ENCODE measurements at regions not wholly inside any gene's neighbourhood (a gene's known extent, or its start where the extent isn't known, plus 50 kb on each side); places are given as distances from the start of the nearest gene placed in this dataset.

DNA sequence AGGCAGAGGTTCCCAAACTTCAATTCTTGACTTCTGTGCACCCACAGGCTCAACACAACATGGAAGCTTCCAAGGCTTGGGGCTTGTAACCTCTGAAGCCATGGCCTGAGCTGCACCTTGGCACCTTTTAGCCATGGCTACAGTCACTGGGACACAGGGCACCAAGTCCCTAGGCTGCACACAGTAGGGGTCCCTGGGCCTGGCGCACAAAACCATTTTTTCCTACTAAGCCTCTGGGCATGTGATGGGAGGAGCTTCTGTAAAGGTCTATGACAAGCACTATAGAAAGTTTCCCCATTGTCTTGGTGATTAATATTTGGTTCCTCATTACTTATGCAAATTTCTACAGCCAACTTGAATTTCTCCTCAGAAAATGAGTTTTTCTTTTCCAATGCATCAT lies 420.9 kb upstream of the GRM3 start:
- no peak overlapping the region for H3K4me3 Mint-ChIP-seq
- no peaks in the 10 kb centered on the region for H3K4me1 Mint-ChIP-seq
- ChIA-PET CTCF (no interaction called here), POLR2A (no interaction called here)
- H3K27ac Mint-ChIP-seq = no peak overlapping the region
- H3K36me3 Mint-ChIP-seq (ENCODE audit: low read depth) = no peaks in the 10 kb centered on the region
- DNase-seq = no peak
- H3K9me3 Mint-ChIP-seq = peaks cover 10% of the 10 kb centered on the region
- H3K27me3 Mint-ChIP-seq = no peaks in the 10 kb centered on the region

DNA sequence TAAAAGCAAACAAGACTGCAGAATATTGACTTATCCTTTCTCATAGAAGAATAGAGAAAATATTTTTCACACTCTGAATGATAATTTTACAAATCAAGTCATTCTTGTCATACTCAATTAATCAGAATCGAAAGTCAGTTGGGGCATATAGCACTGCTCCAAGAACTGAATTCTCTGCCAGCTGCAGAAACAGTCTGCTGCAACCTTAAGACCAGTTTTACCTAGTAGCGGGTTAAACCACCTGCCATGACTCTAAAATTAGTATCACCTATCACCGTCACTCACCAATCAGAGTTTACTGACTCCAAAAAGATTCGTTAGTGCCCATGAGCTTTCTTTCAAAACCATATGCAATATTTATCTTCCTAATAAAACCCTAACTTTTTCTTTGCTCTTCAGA lies 429.0 kb upstream of the GRM3 start:
- H3K27me3 Mint-ChIP-seq = no peaks in the 10 kb centered on the region
- POLR2A ChIA-PET = no interaction called here
- H3K27ac Mint-ChIP-seq = no peak overlapping the region
- H3K4me1 Mint-ChIP-seq = no peaks in the 10 kb centered on the region
- no peak overlapping the region for H3K4me3 Mint-ChIP-seq
- H3K9me3 Mint-ChIP-seq = no peaks in the 10 kb centered on the region
- CTCF ChIA-PET = no interaction called here
- no peaks in the 10 kb centered on the region for H3K36me3 Mint-ChIP-seq (ENCODE audit: low read depth)
- DNase-seq = no peak

DNA sequence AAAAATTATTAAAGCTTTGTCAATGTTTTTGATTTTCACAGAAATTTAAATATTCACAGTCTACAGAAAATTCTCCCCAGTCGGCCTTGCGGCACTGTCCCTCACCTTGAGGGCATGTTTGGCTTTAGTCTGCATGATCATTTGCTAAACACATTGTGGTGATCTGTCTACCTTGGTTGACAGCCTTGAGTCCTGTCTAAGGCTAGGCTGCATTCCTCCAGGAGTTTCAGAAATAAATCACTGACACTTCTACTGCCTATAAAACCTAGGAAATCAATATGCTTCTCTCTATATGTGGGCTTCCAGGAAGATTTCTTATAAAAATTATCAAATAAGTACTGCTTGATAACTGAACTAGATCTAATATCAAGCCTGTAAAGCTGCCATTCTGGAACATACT lies 430.7 kb upstream of the GRM3 start:
- Mint-ChIP-seq H3K4me1 (no peaks in the 10 kb centered on the region), H3K27ac (no peak overlapping the region), H3K27me3 (no peaks in the 10 kb centered on the region), H3K4me3 (no peak overlapping the region), H3K9me3 (no peaks in the 10 kb centered on the region), H3K36me3 (ENCODE audit: low read depth) (no peaks in the 10 kb centered on the region)
- POLR2A ChIA-PET = no interaction called here
- CTCF ChIA-PET = no interaction called here
- DNase-seq = no peak

DNA sequence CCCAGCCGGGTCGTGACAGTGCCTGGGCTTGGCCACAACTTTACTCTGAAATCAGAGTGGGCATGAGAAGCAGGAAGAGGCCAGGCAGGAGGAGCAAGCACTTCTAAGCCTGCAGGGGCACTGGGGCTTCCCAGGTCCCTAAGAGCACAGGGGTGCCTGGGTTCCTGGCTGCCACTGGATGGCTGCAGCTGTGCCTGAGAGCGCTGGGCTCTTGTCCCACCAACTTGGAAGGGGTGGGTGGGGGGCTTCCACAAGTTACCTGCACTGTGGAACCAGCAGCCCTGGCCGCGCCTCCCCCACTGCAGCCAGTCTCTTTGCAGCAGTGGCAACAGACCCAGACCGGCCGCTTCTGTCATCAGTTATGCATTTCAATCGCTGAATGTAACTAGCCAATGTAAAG lies 434.7 kb upstream of the GRM3 start:
- CTCF ChIA-PET = no interaction called here
- H3K9me3 Mint-ChIP-seq = peaks cover 4% of the 10 kb centered on the region
- no peak for DNase-seq
- no peak overlapping the region for H3K27ac Mint-ChIP-seq
- POLR2A ChIA-PET = no interaction called here
- no peak overlapping the region for H3K4me3 Mint-ChIP-seq
- H3K4me1 Mint-ChIP-seq = no peaks in the 10 kb centered on the region
- no peaks in the 10 kb centered on the region for H3K36me3 Mint-ChIP-seq (ENCODE audit: low read depth)
- no peaks in the 10 kb centered on the region for H3K27me3 Mint-ChIP-seq

DNA sequence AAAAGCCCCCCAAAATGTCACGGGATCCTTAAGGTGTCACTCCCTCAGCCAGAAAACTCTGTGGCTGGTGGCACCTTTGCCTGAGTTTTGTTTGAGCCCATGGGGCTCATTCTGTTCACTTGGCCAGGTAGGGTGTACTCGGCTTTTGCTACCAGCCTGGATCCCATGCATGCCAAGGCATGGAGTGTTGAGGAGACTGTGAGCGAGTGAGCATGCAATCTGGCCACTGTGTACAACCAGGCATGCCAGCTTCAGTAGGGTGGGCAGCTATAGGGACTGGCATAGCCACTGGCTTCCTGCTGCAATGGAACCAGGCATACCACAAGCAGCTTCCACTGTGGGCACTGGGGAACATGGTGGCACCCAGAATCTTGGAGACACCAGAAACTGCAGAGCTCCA lies 436.0 kb upstream of the GRM3 start:
- H3K36me3 Mint-ChIP-seq (ENCODE audit: low read depth) = no peaks in the 10 kb centered on the region
- CTCF ChIA-PET = no interaction called here
- no peaks in the 10 kb centered on the region for H3K4me1 Mint-ChIP-seq

DNA sequence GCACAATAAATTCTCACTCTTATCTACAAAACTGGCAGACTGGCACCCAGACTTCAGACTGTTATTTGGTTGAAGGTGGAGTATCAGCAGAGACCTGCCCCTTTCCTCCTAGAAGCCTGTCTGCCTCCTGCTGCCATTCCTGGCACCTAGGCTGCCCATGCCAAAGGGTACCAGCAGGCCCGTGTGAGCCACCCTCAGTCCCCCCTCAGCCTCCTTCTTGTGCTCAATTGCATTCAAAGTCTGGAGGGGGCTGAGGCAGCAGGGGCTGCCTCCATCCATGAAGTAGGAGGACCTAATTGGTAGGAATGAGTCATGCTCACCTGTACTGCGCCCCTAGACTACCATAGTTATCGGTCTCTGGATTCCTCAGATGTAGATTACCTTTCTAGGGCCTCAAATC lies 440.9 kb upstream of the GRM3 start:
- no peak for DNase-seq
- H3K27ac Mint-ChIP-seq = no peak overlapping the region
- H3K4me3 Mint-ChIP-seq = no peak overlapping the region
- no peaks in the 10 kb centered on the region for H3K4me1 Mint-ChIP-seq
- H3K27me3 Mint-ChIP-seq = no peaks in the 10 kb centered on the region
- CTCF ChIA-PET = no interaction called here
- peaks cover 8% of the 10 kb centered on the region for H3K9me3 Mint-ChIP-seq
- POLR2A ChIA-PET = no interaction called here
- no peaks in the 10 kb centered on the region for H3K36me3 Mint-ChIP-seq (ENCODE audit: low read depth)

More for the DNA sequence above, 436.0 kb upstream of the GRM3 start:
- peaks cover 4% of the 10 kb centered on the region for H3K9me3 Mint-ChIP-seq
- H3K4me3 Mint-ChIP-seq = no peak overlapping the region
- H3K27me3 Mint-ChIP-seq = no peaks in the 10 kb centered on the region
- H3K27ac Mint-ChIP-seq = no peak overlapping the region
- no peak for DNase-seq
- POLR2A ChIA-PET = no interaction called here

DNA sequence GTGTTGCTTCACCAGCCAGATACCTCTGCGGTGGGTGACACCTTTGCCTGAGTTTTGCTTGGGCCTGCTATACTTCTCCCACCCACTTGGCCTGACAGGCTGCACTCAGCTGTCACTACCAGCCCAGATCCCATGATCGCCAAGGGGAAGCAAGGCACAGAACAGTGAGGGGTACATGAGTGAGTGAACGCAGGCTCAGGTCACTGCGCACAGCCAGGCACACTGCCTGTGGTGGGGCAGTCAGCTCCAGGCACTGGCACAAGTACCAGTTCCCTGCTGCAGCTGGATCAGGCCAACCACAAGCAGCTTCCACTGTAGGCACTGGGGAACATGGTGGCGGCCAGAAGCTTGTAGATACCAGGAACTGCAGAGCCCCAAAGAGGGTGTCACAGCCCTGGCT lies 441.9 kb upstream of the GRM3 start:
- no peak overlapping the region for H3K27ac Mint-ChIP-seq
- H3K9me3 Mint-ChIP-seq = peaks cover 8% of the 10 kb centered on the region
- no peaks in the 10 kb centered on the region for H3K27me3 Mint-ChIP-seq
- no peaks in the 10 kb centered on the region for H3K4me1 Mint-ChIP-seq
- POLR2A ChIA-PET = no interaction called here
- CTCF ChIA-PET = no interaction called here
- H3K4me3 Mint-ChIP-seq = no peak overlapping the region
- H3K36me3 Mint-ChIP-seq (ENCODE audit: low read depth) = no peaks in the 10 kb centered on the region
- no peak for DNase-seq

DNA sequence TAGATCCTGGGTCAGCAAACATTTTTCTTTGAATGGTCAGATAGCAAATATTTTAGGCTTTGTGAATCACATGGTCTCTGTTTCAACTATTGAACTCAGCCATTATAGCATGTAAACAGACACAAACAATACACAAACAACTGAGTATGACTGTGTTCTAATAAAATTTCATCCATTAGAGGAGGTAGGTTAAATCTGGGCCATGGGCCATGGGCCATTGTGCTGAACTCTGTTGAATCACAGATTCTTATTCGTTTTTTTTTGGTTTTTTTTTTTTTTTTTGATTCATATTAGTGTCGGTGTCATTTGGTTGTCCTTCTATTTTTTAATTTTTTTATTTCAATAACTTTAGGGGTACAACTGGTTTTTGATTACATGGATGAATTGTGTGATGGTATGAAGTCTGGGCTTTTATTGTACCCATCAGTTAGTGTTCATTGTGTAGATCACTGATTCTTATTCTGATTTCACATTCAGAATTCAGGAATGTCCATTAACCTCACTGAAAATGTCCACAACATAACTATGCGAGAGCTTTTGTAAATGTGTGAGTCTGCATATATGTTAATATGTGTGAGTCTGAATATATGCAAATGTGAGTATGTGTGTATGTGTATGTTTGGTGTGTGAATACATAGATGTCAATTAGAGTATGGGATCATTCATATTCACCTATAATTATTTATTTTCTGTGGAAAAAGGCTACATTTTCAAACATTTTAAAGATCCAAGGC lies 443.7 kb upstream of the GRM3 start:
- POLR2A ChIA-PET = no interaction called here
- Mint-ChIP-seq H3K27me3 (no peaks in the 10 kb centered on the region), H3K4me1 (no peaks in the 10 kb centered on the region), H3K36me3 (ENCODE audit: low read depth) (no peaks in the 10 kb centered on the region), H3K27ac (no peak overlapping the region), H3K4me3 (no peak overlapping the region), H3K9me3 (peaks cover 8% of the 10 kb centered on the region)
- no peak for DNase-seq
- CTCF ChIA-PET = no interaction called here

DNA sequence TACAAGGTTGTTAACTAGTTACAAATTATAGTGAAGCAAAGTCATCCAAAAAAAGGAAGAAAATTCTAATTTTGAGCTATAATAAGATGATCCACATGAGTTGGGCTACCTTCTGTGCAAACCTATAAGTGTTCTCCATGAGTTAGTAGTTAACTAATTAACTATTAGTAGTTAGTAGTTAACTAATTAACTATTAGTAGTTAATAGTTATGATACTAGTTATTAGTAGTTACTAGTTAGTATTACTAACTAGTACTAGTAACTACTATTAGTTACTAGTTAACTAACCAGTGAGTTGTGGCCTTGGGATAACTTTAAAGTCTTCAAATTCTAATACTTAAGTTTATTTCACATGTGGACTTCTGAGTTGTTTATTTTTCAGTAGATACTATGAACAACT lies 453.4 kb upstream of the GRM3 start:
- CTCF ChIA-PET = no interaction called here
- no peaks in the 10 kb centered on the region for H3K4me1 Mint-ChIP-seq

DNA sequence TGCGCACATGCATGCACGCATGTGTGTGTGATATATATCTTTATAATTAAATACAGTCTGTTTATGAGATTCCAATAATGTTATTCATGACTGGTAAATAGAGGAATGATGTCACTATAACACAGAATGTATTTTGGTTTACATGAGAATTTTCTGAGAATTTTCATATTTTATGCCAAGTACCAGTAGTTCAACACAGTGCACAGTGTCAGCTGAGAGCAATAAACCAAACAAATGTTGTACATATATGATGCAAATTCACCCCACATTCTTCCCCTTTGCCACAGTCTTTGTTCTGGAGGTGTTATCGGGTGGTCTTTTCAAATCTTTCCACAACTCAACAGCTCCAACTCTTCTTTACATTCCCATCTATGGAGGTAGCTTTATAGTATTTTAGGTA lies 462.2 kb upstream of the GRM3 start:
- Mint-ChIP-seq H3K4me1 (no peaks in the 10 kb centered on the region), H3K4me3 (no peak overlapping the region), H3K27ac (no peak overlapping the region), H3K9me3 (peaks cover 3% of the 10 kb centered on the region), H3K36me3 (ENCODE audit: low read depth) (no peaks in the 10 kb centered on the region), H3K27me3 (no peaks in the 10 kb centered on the region)
- POLR2A ChIA-PET = no interaction called here
- CTCF ChIA-PET = no interaction called here
- DNase-seq = no peak

More for the DNA sequence above, 453.4 kb upstream of the GRM3 start:
- peaks cover 7% of the 10 kb centered on the region for H3K9me3 Mint-ChIP-seq
- H3K27ac Mint-ChIP-seq = no peak overlapping the region
- H3K4me3 Mint-ChIP-seq = no peak overlapping the region
- H3K27me3 Mint-ChIP-seq = no peaks in the 10 kb centered on the region
- no peak for DNase-seq
- H3K36me3 Mint-ChIP-seq (ENCODE audit: low read depth) = no peaks in the 10 kb centered on the region
- POLR2A ChIA-PET = no interaction called here

DNA sequence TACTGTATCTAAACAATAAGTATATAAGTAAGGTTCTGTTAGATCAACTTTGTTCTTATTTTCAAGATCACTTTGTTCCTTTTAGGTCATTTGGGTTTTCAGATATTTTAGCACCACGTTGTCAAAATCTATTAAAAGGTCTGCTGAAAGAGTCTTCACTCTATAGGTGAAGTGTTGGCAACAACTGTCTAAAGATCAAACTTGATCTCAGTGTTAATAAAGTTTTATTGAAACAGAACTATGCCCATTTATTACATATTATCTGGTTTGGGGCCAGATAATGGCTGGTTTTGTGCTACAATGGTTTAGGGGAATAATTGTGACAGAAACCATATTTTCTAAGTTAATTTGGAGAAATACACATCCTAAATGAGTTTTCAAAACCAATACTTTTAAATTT lies 478.9 kb upstream of the GRM3 start:
- Mint-ChIP-seq H3K36me3 (ENCODE audit: low read depth) (no peaks in the 10 kb centered on the region), H3K27ac (no peak overlapping the region), H3K9me3 (peaks cover 6% of the 10 kb centered on the region), H3K27me3 (no peaks in the 10 kb centered on the region), H3K4me1 (no peaks in the 10 kb centered on the region), H3K4me3 (no peak overlapping the region)
- ChIA-PET CTCF (no interaction called here), POLR2A (no interaction called here)
- DNase-seq = no peak

DNA sequence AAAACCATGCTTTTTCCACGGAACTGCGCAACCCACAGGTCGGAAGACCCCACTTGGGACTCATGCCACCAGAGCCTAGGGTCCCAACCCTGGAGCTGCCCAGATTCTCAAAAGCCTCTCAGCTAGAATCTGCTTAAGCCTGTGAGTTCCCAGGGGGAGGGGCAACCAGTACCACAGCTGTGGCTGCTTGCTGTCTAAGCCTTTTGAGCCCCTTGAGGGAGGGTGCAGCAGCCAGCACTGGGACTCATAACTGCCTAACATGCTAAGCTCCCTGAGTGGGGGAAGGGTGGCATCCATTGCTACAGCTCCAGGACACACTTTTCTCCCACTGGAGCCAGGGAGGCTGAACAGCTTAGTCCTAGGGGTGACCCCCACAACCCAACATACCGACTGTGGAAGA lies 485.6 kb upstream of the GRM3 start:
- H3K4me3 Mint-ChIP-seq = no peak overlapping the region
- no peaks in the 10 kb centered on the region for H3K27me3 Mint-ChIP-seq
- CTCF ChIA-PET = no interaction called here
- H3K27ac Mint-ChIP-seq = no peak overlapping the region
- no peaks in the 10 kb centered on the region for H3K36me3 Mint-ChIP-seq (ENCODE audit: low read depth)
- POLR2A ChIA-PET = no interaction called here
- peaks cover 16% of the 10 kb centered on the region for H3K9me3 Mint-ChIP-seq
- H3K4me1 Mint-ChIP-seq = no peaks in the 10 kb centered on the region
- no peak for DNase-seq

DNA sequence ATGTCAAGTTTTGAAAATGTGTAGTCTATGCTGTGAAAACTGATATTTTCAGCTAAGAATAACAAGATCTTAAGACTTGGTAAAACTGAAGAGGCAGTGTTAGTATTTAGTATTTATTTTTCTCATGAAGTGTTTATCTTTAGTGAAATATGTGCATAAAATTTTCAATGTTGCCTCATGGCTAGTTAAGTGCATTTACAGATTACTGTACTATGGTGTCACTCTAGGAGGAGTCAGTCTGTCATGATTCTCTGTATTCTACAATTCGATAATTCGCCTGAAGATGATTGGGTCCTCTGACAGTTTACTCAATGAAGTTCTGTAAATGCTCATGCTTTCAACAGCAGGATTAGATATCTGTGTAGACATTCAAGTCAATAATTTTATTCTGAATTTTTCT lies 488.1 kb upstream of the GRM3 start:
- H3K36me3 Mint-ChIP-seq (ENCODE audit: low read depth) = no peaks in the 10 kb centered on the region
- peaks cover 10% of the 10 kb centered on the region for H3K9me3 Mint-ChIP-seq
- no peak overlapping the region for H3K27ac Mint-ChIP-seq
- no peak overlapping the region for H3K4me3 Mint-ChIP-seq
- CTCF ChIA-PET = no interaction called here
- no peaks in the 10 kb centered on the region for H3K4me1 Mint-ChIP-seq
- DNase-seq = no peak
- POLR2A ChIA-PET = no interaction called here
- H3K27me3 Mint-ChIP-seq = no peaks in the 10 kb centered on the region

DNA sequence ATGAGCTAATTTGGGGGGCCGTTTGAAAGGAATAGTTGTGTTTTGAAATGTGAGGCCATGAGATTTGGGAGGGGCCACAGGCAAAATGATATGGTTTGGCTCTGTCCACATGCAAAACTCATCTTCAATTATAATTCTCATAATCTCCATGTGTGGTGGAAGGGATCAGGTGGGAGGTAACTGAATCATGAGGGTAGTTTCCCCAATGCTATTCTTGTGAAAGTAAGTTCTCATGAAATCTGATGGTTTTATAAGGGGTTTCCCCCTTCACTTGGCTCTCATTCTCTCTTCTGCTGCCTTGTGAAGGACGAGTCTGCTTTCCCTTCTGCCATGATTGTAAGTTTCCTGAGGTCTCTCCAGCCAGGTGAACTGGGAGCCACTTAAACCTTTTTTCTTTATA lies 490.8 kb upstream of the GRM3 start:
- no peak for DNase-seq
- Mint-ChIP-seq H3K36me3 (ENCODE audit: low read depth) (no peaks in the 10 kb centered on the region), H3K27me3 (no peaks in the 10 kb centered on the region), H3K4me1 (no peaks in the 10 kb centered on the region), H3K4me3 (no peak overlapping the region), H3K27ac (no peak overlapping the region), H3K9me3 (peaks cover 4% of the 10 kb centered on the region)
- POLR2A ChIA-PET = no interaction called here
- CTCF ChIA-PET = no interaction called here

Measured in activated CD4-positive, alpha-beta T cell treated with anti-CD3 and anti-CD28 coated beads, Interleukin-2, amount 10 ng/mL, durations not matched to agents 7 days and 5 days (primary cell).